Spleen (tissue), 11 donors: ENCODE measurements at regions not wholly inside any gene's neighbourhood (a gene's known extent, or its start where the extent isn't known, plus 50 kb on each side); places are given as distances from the start of the nearest gene placed in this dataset.

ENCODE experiments used
- DNase-seq: peaks from one replicate; pipeline ENCODE4 v3.0.0-alpha.2; 2020
- H3K27ac ChIP-seq, 8 donors: fragments of 200-600 bp; sonication (generic) in 7 of 8; 1 replicate in 4 of 8; 2 replicates in 4 of 8; pipeline versions ENCODE4 v1.5.0 to v1.8.0; 2016 to 2021; ENCODE audit warnings: inconsistent platforms in 4 of 8, mild to moderate bottlenecking in 4 of 8, moderate library complexity in 1 of 8
- H3K27me3 ChIP-seq, 7 donors: fragments of 200-600 bp; sonication (generic) in 6 of 7; replicated peaks in 1 of 7; 1 replicate in 4 of 7; 2 replicates in 3 of 7; pipeline versions ENCODE4 v1.5.0 to v1.8.0; 2016 to 2021; ENCODE audit warnings: inconsistent platforms in 3 of 7, mild to moderate bottlenecking in 1 of 7
- H3K36me3 ChIP-seq, 6 donors: fragments of 200-600 bp; sonication (generic) in 5 of 6; 1 replicate in 4 of 6; 2 replicates in 2 of 6; pipeline versions ENCODE4 v1.5.0 to v1.8.0; 2016 to 2021; ENCODE audit warnings: inconsistent platforms in 2 of 6
- H3K4me1 ChIP-seq, 6 donors: fragments of 200-600 bp; sonication (generic) in 5 of 6; 1 replicate in 3 of 6; 2 replicates in 3 of 6; pipeline versions ENCODE4 v1.5.0 to v1.8.0; 2016 to 2021; ENCODE audit warnings: inconsistent platforms in 3 of 6
- H3K4me3 ChIP-seq, 8 donors: fragments of 200-600 bp; sonication (generic) in 7 of 8; 1 replicate in 4 of 8; 2 replicates in 4 of 8; pipeline versions ENCODE4 v1.5.0 to v1.8.0; 2016 to 2021; ENCODE audit warnings: inconsistent platforms in 4 of 8, mild to moderate bottlenecking in 4 of 8, moderate library complexity in 2 of 8
- H3K9me3 ChIP-seq, 8 donors: fragments of 200-600 bp; sonication (generic) in 7 of 8; 1 replicate in 4 of 8; 2 replicates in 4 of 8; pipeline versions ENCODE4 v1.5.0 to v1.8.0; 2016 to 2021; ENCODE audit warnings: inconsistent platforms in 4 of 8
- POLR2A ChIP-seq, 3 donors: fragments of 450-650 bp; IDR thresholded peaks; one replicate each; pipeline ENCODE4 v1.5.1; 2017; ENCODE audit warnings: antibody characterized with exemption in 3 of 3, mild to moderate bottlenecking in 1 of 3
- POLR2AphosphoS5 ChIP-seq, 3 donors: sonication (generic); formaldehyde crosslinking; IDR thresholded peaks; one replicate each; pipeline ENCODE4 v1.5.1; 2017; ENCODE audit warnings: antibody characterized with exemption in 3 of 3
- WGBS, 5 donors: extraction: QIAGEN DNeasy Blood & Tissue Kit in 3 of 5; methylation state at CpG; one replicate each; pipeline versions ENCODE4 v1.1.5 to v1.1.7; 2013 to 2018; 5-methylcytosine and 5-hydroxymethylcytosine counted together
- intact Hi-C: fragments of 100-400 bp; cut with DNase I; formaldehyde crosslinking; loops from one replicate; pipeline ENCODE4 v1.15.0; 2023; ENCODE audit warnings: low total_unique reads
- TF ChIP-seq, protein P1 (sequence below), 11 experiments: fragments of 200-600 bp in 7 of 11; fragments of 450-650 bp in 4 of 11; sonication (generic) in 4 of 11; IDR thresholded peaks in 8 of 11; conservative IDR thresholded peaks in 3 of 11; 1 replicate in 7 of 11; 2 replicates in 4 of 11; pipeline versions ENCODE4 v1.4.0 to v1.8.0; 2016 to 2021; ENCODE audit warnings: antibody characterized with exemption in 11 of 11, inconsistent platforms in 4 of 11, mild to moderate bottlenecking in 1 of 11
- donor health status: healthy with polysubstance abuse.
- donor health status: DM: no; HTN: no; CAD: no; lungs with moderate emphysema.
- donor health status: DM: no; HTN: no; CAD: no.
- donor health status: Bipolar disorder and iron deficiency.
- donor health status: healthy.
- donor health status: DM: no; HTN: no; CAD: no.
- donor health status: DM: yes; HTN: yes; CAD: no.

- intact Hi-C loops = no loop called here
- no peaks in the 10 kb centered on the region for H3K36me3 ChIP-seq
- H3K4me3 ChIP-seq = no peak overlapping the region
- no peaks in the 10 kb centered on the region for H3K9me3 ChIP-seq
- no peaks in the 10 kb centered on the region for H3K4me1 ChIP-seq
- H3K27me3 ChIP-seq = no peaks in the 10 kb centered on the region
- no peak overlapping the region for H3K27ac ChIP-seq
- 77 to 93% (median 82%) methylated on average over 2 of the region's 2 CpGs for WGBS, 5 donors
- TF ChIP-seq, protein P1, sequence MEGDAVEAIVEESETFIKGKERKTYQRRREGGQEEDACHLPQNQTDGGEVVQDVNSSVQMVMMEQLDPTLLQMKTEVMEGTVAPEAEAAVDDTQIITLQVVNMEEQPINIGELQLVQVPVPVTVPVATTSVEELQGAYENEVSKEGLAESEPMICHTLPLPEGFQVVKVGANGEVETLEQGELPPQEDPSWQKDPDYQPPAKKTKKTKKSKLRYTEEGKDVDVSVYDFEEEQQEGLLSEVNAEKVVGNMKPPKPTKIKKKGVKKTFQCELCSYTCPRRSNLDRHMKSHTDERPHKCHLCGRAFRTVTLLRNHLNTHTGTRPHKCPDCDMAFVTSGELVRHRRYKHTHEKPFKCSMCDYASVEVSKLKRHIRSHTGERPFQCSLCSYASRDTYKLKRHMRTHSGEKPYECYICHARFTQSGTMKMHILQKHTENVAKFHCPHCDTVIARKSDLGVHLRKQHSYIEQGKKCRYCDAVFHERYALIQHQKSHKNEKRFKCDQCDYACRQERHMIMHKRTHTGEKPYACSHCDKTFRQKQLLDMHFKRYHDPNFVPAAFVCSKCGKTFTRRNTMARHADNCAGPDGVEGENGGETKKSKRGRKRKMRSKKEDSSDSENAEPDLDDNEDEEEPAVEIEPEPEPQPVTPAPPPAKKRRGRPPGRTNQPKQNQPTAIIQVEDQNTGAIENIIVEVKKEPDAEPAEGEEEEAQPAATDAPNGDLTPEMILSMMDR (IDR thresholded peaks at IDR 0.05 in 8 of 11, conservative IDR thresholded peaks at IDR 0.05 in 3 of 11) = no peak
- TF ChIP-seq POLR2A (IDR thresholded peaks at IDR 0.05) = no peak
- no peak for TF ChIP-seq POLR2AphosphoS5 (IDR thresholded peaks at IDR 0.05)
- no peak for DNase-seq
Observed at GRCh38 chr14:53516261-53516774, 363.2 kb upstream of the DDHD1 start.

DNA sequence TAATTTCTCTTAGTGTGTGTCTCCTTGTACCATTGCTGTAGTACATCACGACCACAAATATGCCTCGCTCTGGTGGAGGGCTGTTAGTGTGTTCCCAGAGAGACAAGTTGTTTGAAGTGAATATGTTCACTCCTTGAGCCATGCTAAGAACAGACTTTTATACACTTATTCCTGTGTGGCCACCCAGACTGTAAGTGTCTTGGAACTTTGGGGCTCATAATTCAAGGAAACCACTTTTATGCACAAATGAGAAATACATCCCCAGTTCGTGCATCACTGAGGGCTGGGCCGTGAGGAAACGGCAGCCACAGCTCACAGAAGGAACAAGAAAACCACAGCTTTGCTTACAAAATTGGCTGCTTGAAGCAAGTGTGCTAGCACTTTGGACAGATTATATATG is 362.2 kb upstream of the DDHD1 start:
- Histone ChIP-seq H3K4me1 (no peaks in the 10 kb centered on the region), H3K9me3 (no peaks in the 10 kb centered on the region), H3K27ac (no peak overlapping the region), H3K36me3 (no peaks in the 10 kb centered on the region), H3K4me3 (no peak overlapping the region), H3K27me3 (no peaks in the 10 kb centered on the region)
- WGBS, 5 donors = 41 to 56% (median 46%) methylated on average over 5 of the region's 5 CpGs
- TF ChIP-seq, protein P1 (IDR thresholded peaks at IDR 0.05 in 8 of 11, conservative IDR thresholded peaks at IDR 0.05 in 3 of 11) = no peak
- TF ChIP-seq POLR2AphosphoS5 (IDR thresholded peaks at IDR 0.05) (no peak), POLR2A (IDR thresholded peaks at IDR 0.05) (no peak)
- DNase-seq = no peak
- intact Hi-C loops = no loop called here

DNA sequence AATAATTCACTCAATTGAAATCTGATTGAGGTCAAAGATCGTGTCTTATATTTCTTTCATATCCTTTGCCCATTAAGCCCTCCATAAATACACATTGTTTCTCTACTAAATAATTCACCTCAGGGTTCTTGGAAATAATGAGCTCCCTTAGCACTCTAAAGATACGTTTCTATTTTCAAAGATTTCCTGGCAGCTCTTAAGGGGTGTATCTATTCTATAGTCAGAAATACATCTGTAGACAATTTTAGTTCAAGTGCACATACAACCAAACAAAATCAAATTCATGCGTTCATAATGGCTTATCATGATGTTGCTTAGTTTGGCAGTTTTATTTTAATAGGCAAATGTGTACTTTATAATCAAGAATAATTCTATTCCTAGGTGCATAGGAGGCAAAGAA is 361.1 kb upstream of the DDHD1 start:
- H3K4me3 ChIP-seq = no peak overlapping the region
- H3K27ac ChIP-seq = no peak overlapping the region
- no peaks in the 10 kb centered on the region for H3K9me3 ChIP-seq
- H3K36me3 ChIP-seq = no peaks in the 10 kb centered on the region
- DNase-seq = no peak
- no peaks in the 10 kb centered on the region for H3K27me3 ChIP-seq
- TF ChIP-seq POLR2AphosphoS5 (IDR thresholded peaks at IDR 0.05) (no peak), POLR2A (IDR thresholded peaks at IDR 0.05) (no peak)
- TF ChIP-seq, protein P1 (IDR thresholded peaks at IDR 0.05 in 8 of 11, conservative IDR thresholded peaks at IDR 0.05 in 3 of 11) = no peak
- no peaks in the 10 kb centered on the region for H3K4me1 ChIP-seq
- intact Hi-C loops = no loop called here
- 83 to 90% (median 88%) methylated on average over 3 of the region's 3 CpGs for WGBS, 5 donors

DNA sequence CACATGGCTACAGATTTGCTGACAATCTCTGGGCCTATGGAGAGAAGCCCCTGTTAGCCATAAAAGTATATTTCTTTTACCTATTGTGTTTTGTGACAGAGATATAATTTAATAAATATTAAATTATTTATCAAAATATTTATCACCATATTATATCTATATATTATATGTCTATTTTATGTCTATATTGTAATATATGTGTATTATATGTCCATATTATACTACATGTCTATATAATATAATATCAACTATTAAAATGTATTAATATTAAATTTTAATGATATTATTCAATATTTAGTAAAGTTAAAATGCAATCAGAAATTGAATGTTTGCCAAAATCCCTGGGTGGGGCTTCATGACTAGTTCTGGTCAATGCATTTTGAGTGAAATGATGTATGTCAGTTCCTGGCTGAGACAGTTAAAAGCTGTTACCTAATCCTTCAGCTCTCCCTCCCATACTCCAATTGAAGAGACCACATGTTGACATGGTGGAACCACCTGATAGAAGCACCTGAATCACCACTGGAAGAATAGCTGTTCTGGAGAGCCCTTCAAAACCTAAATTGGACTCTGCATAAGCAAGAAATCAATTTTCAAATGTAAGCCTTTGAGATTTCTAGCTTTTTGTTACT is 357.3 kb upstream of the DDHD1 start:
- TF ChIP-seq POLR2A (IDR thresholded peaks at IDR 0.05) = no peak
- TF ChIP-seq POLR2AphosphoS5 (IDR thresholded peaks at IDR 0.05) = no peak
- TF ChIP-seq, protein P1 (IDR thresholded peaks at IDR 0.05 in 8 of 11, conservative IDR thresholded peaks at IDR 0.05 in 3 of 11) = no peak
- Histone ChIP-seq H3K27ac (no peak overlapping the region), H3K9me3 (peaks cover 0 to 11% (median under 1%) of the 10 kb centered on the region in 8 donors)

More for the DNA sequence above, 357.3 kb upstream of the DDHD1 start:
- Histone ChIP-seq H3K36me3 (no peaks in the 10 kb centered on the region), H3K27me3 (no peaks in the 10 kb centered on the region), H3K4me3 (no peak overlapping the region), H3K4me1 (no peaks in the 10 kb centered on the region)
- DNase-seq = no peak
- intact Hi-C loops = no loop called here
